T-cell (primary cell): ENCODE measurements at regions not wholly inside any gene's neighbourhood (a gene's known extent, or its start where the extent isn't known, plus 50 kb on each side); places are given as distances from the start of the nearest gene placed in this dataset.

Experiments
- ATAC-seq, 4 experiments: fragments of 200-7000 bp in 3 of 4; fragments of 150-1000 bp in 1 of 4; cut with Tn5 transposase; replicated peaks in 1 of 4; 1 replicate in 3 of 4; 2 replicates in 1 of 4; pipeline ENCODE4 v1.10.0; 2021; ENCODE audit warnings: moderate library complexity in 3 of 4, mild to moderate bottlenecking in 2 of 4, moderate number of reproducible peaks in 1 of 4
- CTCF ChIA-PET, 2 donors: fragments of 300-600 bp; sonication (Branson Sonifier 250); formaldehyde crosslinking; loops; one replicate each; lab custom pipeline; 2022; ENCODE audit warnings: antibody characterized with exemption in 2 of 2; lab: Charles Lee
- POLR2A ChIA-PET, 2 donors: fragments of 300-600 bp; sonication (Branson Sonifier 250); formaldehyde crosslinking; loops; one replicate each; lab custom pipeline; 2022; ENCODE audit warnings: antibody characterized with exemption in 2 of 2; lab: Charles Lee
- DNase-seq, 35 experiments: peaks; one replicate each; pipeline versions ENCODE4 v3.0.0 to v3.0.0-alpha.2; 2013 to 2023
- H3K27ac ChIP-seq: one replicate; pipeline ENCODE4 v1.5.1; 2013; ENCODE audit warnings: low read length
- H3K27me3 ChIP-seq, 2 experiments: replicated peaks in 1 of 2; 1 replicate in 1 of 2; 2 replicates in 1 of 2; pipeline versions ENCODE4 v1.6.1 to v1.7.0; 2013; ENCODE audit warnings: low read length in 1 of 2, mixed read lengths in 1 of 2; ENCODE audit not compliant: control insufficient read depth in 2 of 2, insufficient read depth in 2 of 2; ENCODE audit errors: extremely low read depth in 1 of 2
- H3K36me3 ChIP-seq, 2 donors: 1 replicate in 1 of 2; 2 replicates in 1 of 2; pipeline versions ENCODE4 v1.6.1 to v1.7.0; 2013; ENCODE audit warnings: low read length in 1 of 2; ENCODE audit not compliant: control insufficient read depth in 2 of 2, insufficient read depth in 1 of 2; ENCODE audit errors: extremely low read depth in 1 of 2
- H3K4me1 ChIP-seq, 2 experiments: 1 replicate in 1 of 2; 2 replicates in 1 of 2; pipeline versions ENCODE4 v1.6.1 to v1.7.0; 2013; ENCODE audit warnings: low read length in 2 of 2, mixed read lengths in 1 of 2; ENCODE audit not compliant: insufficient read depth in 2 of 2, control insufficient read depth in 1 of 2; ENCODE audit errors: extremely low read depth in 1 of 2
- H3K4me3 ChIP-seq, 2 donors: 1 replicate in 1 of 2; 2 replicates in 1 of 2; pipeline versions ENCODE4 v1.5.1 to v1.7.0; 2013; ENCODE audit warnings: mild to moderate bottlenecking in 2 of 2, low read length in 1 of 2, moderate library complexity in 1 of 2; ENCODE audit not compliant: control insufficient read depth in 1 of 2; ENCODE audit errors: extremely low read depth in 1 of 2
- H3K9me3 ChIP-seq: 2 replicates; pipeline ENCODE4 v1.7.0; 2013
- H3K27ac Mint-ChIP-seq, 2 donors: one replicate each; pipeline ENCODE4 v1.8.0; 2020 to 2021; ENCODE audit warnings: mild to moderate bottlenecking in 2 of 2, mixed read lengths in 2 of 2
- H3K27me3 Mint-ChIP-seq, 2 donors: one replicate each; pipeline ENCODE4 v1.8.0; 2021 to 2022; ENCODE audit warnings: mixed read lengths in 2 of 2
- H3K36me3 Mint-ChIP-seq: one replicate; pipeline ENCODE4 v1.8.0; 2021; ENCODE audit warnings: mixed read lengths
- H3K4me1 Mint-ChIP-seq, 3 donors: one replicate each; pipeline ENCODE4 v1.8.0; 2020 to 2022; ENCODE audit warnings: mixed read lengths in 3 of 3, mild to moderate bottlenecking in 1 of 3
- H3K4me3 Mint-ChIP-seq, 3 donors: one replicate each; pipeline ENCODE4 v1.8.0; 2020 to 2022; ENCODE audit warnings: mild to moderate bottlenecking in 3 of 3, mixed read lengths in 3 of 3, moderate library complexity in 3 of 3
- H3K9me3 Mint-ChIP-seq, 3 donors: one replicate each; pipeline ENCODE4 v1.8.0; 2020 to 2022; ENCODE audit warnings: mixed read lengths in 3 of 3
- WGBS: methylation state at CpG from one replicate; pipeline ENCODE4 v1.1.5; 2013; ENCODE audit warnings: missing lambda C conversion rate; ENCODE audit not compliant: insufficient coverage; 5-methylcytosine and 5-hydroxymethylcytosine counted together

- POLR2A ChIA-PET, result no interaction called here
- DNase-seq, result no peak
- H3K4me1 Mint-ChIP-seq, result no peaks in the 10 kb centered on the region
- no peak overlapping the region for H3K4me3 ChIP-seq
- no peaks in the 10 kb centered on the region for H3K9me3 Mint-ChIP-seq
- no peak overlapping the region for H3K4me3 Mint-ChIP-seq
- peaks cover 25 to 29% of the 10 kb centered on the region in 2 donors for H3K27me3 Mint-ChIP-seq
- no peak overlapping the region for H3K27ac Mint-ChIP-seq
- H3K36me3 ChIP-seq, result no peaks in the 10 kb centered on the region
- ATAC-seq, result no peak
- H3K36me3 Mint-ChIP-seq, result no peaks in the 10 kb centered on the region
- H3K4me1 ChIP-seq, result no peaks in the 10 kb centered on the region
- H3K27ac ChIP-seq, result no peak overlapping the region
- CTCF ChIA-PET, result no interaction called here
- H3K27me3 ChIP-seq, result peaks cover 0 to 10% of the 10 kb centered on the region in 2 experiments
- 83% methylated on average over 1 of the region's 1 CpG for WGBS
- H3K9me3 ChIP-seq, result no peaks in the 10 kb centered on the region
These were observed 97.2 kb downstream of the SLC4A3 start for GRCh38 chr2:219724628-219725027.

- no peak overlapping the region for H3K27ac Mint-ChIP-seq
- no peak overlapping the region for H3K4me3 Mint-ChIP-seq
- H3K9me3 Mint-ChIP-seq, result no peaks in the 10 kb centered on the region
- 100% methylated on average over 1 of the region's 2 CpGs for WGBS
- Histone ChIP-seq H3K36me3 (no peaks in the 10 kb centered on the region), H3K4me3 (no peak overlapping the region), H3K9me3 (no peaks in the 10 kb centered on the region), H3K4me1 (no peaks in the 10 kb centered on the region), H3K27ac (no peak overlapping the region), H3K27me3 (peaks cover 0 to 10% of the 10 kb centered on the region in 2 experiments)
- CTCF ChIA-PET, result no interaction called here
- ATAC-seq (no peak), DNase-seq (no peak)
- POLR2A ChIA-PET, result no interaction called here
- no peaks in the 10 kb centered on the region for H3K4me1 Mint-ChIP-seq
- peaks cover 20 to 25% of the 10 kb centered on the region in 2 donors for H3K27me3 Mint-ChIP-seq
- H3K36me3 Mint-ChIP-seq, result no peaks in the 10 kb centered on the region
These were observed 99.5 kb downstream of the SLC4A3 start for GRCh38 chr2:219726916-219727315.

GRCh38 chr2:219727771-219728429, 100.5 kb downstream of the SLC4A3 start:
- Mint-ChIP-seq H3K4me1 (no peaks in the 10 kb centered on the region), H3K36me3 (no peaks in the 10 kb centered on the region)

GRCh38 chr2:219728991-219729487, 101.6 kb downstream of the SLC4A3 start:
- H3K9me3 ChIP-seq, result no peaks in the 10 kb centered on the region
- POLR2A ChIA-PET, result no interaction called here
- Mint-ChIP-seq H3K4me1 (no peaks in the 10 kb centered on the region), H3K27me3 (peaks cover 25 to 35% of the 10 kb centered on the region in 2 donors), H3K36me3 (no peaks in the 10 kb centered on the region), H3K27ac (no peak overlapping the region), H3K4me3 (no peak overlapping the region), H3K9me3 (no peaks in the 10 kb centered on the region)
- no peaks in the 10 kb centered on the region for H3K36me3 ChIP-seq
- no peak overlapping the region for H3K27ac ChIP-seq
- DNase-seq, result no peak
- ATAC-seq, result no peak
- 82% methylated on average over 7 of the region's 9 CpGs for WGBS
- no peaks in the 10 kb centered on the region for H3K4me1 ChIP-seq
- CTCF ChIA-PET, result no interaction called here
- H3K27me3 ChIP-seq, result peaks cover 0 to 10% of the 10 kb centered on the region in 2 experiments
- no peak overlapping the region for H3K4me3 ChIP-seq

More at GRCh38 chr2:219727771-219728429, 100.5 kb downstream of the SLC4A3 start:
- Histone ChIP-seq H3K27ac (no peak overlapping the region), H3K36me3 (no peaks in the 10 kb centered on the region), H3K4me3 (no peak overlapping the region), H3K9me3 (no peaks in the 10 kb centered on the region), H3K4me1 (no peaks in the 10 kb centered on the region), H3K27me3 (peaks cover 0 to 10% of the 10 kb centered on the region in 2 experiments)
- no peak overlapping the region for H3K27ac Mint-ChIP-seq
- no peak for DNase-seq
- no peak for ATAC-seq
- H3K27me3 Mint-ChIP-seq, result peaks cover 20 to 32% of the 10 kb centered on the region in 2 donors
- WGBS, result no CpG with 5 or more reads among the region's 8 CpGs
- POLR2A ChIA-PET, result no interaction called here
- CTCF ChIA-PET, result no interaction called here
- H3K9me3 Mint-ChIP-seq, result no peaks in the 10 kb centered on the region
- no peak overlapping the region for H3K4me3 Mint-ChIP-seq

- ChIA-PET POLR2A (no interaction called here), CTCF (no interaction called here)
- Mint-ChIP-seq H3K27me3 (peaks cover 26 to 34% of the 10 kb centered on the region in 2 donors), H3K27ac (no peak overlapping the region), H3K36me3 (no peaks in the 10 kb centered on the region), H3K4me1 (no peaks in the 10 kb centered on the region), H3K9me3 (no peaks in the 10 kb centered on the region), H3K4me3 (no peak overlapping the region)
- Histone ChIP-seq H3K27ac (no peak overlapping the region), H3K9me3 (no peaks in the 10 kb centered on the region), H3K4me3 (no peak overlapping the region), H3K27me3 (peaks cover 0 to 10% of the 10 kb centered on the region in 2 experiments), H3K4me1 (no peaks in the 10 kb centered on the region), H3K36me3 (no peaks in the 10 kb centered on the region)
- DNase-seq (no peak), ATAC-seq (no peak)
- WGBS, result 93% methylated on average over 2 of the region's 3 CpGs
These were observed 103.7 kb downstream of the SLC4A3 start for GRCh38 chr2:219731173-219731572.

GRCh38 chr2:219733106-219733505, 105.7 kb downstream of the SLC4A3 start:
- ATAC-seq, result no peak
- CTCF ChIA-PET, result no interaction called here
- no peak overlapping the region for H3K4me3 Mint-ChIP-seq

More at GRCh38 chr2:219733106-219733505, 105.7 kb downstream of the SLC4A3 start:
- no peaks in the 10 kb centered on the region for H3K36me3 Mint-ChIP-seq
- Histone ChIP-seq H3K9me3 (no peaks in the 10 kb centered on the region), H3K36me3 (no peaks in the 10 kb centered on the region), H3K27me3 (peaks cover 0 to 4% of the 10 kb centered on the region in 2 experiments), H3K27ac (no peak overlapping the region), H3K4me3 (no peak overlapping the region), H3K4me1 (no peaks in the 10 kb centered on the region)
- no peaks in the 10 kb centered on the region for H3K9me3 Mint-ChIP-seq
- POLR2A ChIA-PET, result no interaction called here
- WGBS, result no CpG with 5 or more reads among the region's 2 CpGs
- H3K4me1 Mint-ChIP-seq, result no peaks in the 10 kb centered on the region
- DNase-seq, result no peak
- H3K27ac Mint-ChIP-seq, result no peak overlapping the region
- peaks cover 23% of the 10 kb centered on the region in 2 donors for H3K27me3 Mint-ChIP-seq
